Non-pigmented ciliary epithelial cell (primary cell): ENCODE measurements at regions not wholly inside any gene's neighbourhood (a gene's known extent, or its start where the extent isn't known, plus 50 kb on each side); places are given as distances from the start of the nearest gene placed in this dataset.

Experiments
- DNase-seq: peaks from one replicate; pipeline ENCODE4 v3.0.0-alpha.2; 2010; ENCODE audit warnings: low read depth

DNA sequence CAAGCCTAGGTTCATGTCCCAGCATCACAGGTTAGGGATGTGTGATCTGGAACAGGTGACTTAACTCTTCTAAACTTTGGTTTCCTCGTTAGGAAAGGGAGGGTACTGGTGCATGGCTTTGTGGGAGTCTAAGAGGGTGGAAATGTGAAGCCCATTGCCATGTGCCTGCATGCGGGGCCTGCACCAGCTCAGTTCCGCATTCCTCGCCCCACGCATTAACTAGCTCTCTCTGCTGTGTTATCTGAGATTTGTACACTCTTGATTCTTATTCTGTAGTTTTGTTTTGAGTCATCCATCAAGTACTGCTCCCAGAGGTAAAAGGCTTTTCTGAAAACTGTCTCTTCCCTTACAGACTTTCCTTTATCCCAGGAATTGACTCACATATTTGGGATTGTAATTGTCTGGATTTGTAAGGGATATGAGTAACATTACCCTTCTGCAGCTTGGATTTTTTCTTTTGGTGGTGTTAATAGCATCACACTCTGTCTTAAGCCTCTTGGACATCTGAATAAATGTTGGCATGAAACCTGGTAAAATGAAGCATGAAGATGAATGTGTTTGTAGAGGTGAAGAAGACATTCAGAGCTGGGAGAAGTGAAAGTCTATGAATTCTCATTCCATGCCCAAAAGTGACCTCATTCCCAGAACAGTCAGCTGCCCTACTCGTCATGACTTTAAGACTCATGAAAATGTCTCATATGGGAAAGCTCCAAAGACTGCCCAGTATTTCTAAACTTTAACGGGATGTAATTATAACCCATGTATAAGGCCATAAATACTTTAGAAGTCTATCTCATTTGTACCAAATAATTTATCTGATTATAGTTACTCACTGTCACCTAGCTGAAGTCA is 357.3 kb downstream of the FOXA2 start:
- DNase-seq, result no peak

DNA sequence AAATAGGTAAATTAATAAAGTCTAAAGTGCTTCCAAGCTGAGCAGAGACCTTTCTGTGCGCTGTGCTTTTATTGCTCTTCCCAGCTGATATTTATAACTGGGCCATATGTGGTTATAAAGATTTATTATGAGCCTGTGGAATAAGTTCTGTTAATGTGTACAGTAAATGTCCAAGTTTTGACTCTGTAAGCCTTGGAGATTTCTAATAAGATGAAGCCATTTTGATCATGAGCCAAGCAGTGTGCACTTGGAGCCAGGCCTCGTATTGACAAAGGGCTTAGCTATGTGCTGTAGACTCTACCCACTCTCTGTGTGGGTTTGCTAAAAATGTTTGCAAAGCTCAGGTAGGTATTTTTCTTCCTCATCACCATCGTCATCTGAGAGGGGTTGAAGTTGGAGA is 361.1 kb downstream of the FOXA2 start:
- no peak for DNase-seq

DNA sequence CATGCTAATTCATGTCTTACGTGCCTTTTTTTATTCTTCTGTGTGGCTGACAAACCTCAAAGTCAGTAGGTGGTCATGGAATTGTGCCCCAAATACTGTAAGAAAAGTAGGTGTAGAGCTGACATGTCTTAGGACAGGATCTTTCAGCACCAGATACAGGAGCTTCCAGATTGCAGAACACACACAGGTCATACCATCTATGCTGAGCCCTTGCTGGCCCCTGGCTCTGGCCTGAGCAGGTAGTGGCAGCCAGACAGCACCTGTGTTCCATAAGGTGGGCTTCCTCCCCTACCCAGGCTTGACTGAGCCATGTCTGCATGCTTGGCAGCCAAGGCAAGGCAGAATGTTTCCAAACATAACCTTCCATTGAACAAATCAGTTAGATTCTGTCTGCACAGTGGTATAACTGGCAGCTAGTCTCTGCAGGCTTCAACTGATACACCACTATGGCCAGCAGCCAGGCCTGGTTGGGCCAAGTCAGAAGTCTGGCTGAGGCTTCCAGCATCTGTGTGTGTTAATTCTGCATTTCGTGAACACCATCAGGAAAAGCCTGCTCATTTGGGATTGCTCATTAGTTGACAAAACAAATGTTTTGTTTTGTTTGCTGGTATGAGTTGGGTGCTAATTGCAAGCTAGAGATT is 366.5 kb downstream of the FOXA2 start:
- no peak for DNase-seq

DNA sequence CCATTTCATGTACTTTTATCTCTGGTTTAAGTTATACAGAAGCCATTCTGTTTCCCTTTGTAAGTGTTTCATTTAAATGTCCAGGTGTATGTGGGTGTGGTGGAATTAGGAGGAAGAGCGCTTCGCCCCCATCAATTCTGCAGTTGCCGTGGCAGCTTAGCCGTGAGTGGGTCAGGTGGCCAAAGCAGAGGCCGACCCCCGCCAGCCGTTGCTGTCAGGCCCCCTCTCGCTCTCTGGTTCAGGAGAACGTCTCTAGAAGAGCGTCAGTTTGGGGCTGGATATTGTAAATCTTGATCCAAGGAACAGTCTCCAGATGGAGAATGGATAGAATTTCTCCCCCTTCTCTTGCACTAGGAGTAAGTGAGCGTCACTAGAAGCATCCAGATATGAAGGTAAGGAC is 367.4 kb downstream of the FOXA2 start:
- DNase-seq, result no peak

DNA sequence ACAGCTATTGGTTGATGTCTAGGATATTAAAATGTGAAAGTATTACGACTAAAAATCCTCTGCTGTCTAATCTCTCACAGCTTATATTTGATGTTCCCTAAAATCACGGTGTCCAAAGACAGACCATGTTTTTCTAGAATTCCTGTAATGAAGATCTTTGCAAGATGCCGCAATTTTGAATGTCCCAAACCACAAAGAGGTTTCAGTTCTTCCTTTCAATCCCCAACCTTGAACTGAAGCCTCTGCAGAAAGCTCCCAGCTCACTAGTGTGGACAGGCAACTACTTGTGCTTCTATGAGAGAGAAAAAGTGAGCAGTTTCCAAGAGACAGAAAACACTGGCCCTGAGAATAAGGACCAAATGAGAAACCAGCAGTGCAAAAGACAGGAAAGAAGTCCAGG is 370.1 kb downstream of the FOXA2 start:
- no peak for DNase-seq

DNA sequence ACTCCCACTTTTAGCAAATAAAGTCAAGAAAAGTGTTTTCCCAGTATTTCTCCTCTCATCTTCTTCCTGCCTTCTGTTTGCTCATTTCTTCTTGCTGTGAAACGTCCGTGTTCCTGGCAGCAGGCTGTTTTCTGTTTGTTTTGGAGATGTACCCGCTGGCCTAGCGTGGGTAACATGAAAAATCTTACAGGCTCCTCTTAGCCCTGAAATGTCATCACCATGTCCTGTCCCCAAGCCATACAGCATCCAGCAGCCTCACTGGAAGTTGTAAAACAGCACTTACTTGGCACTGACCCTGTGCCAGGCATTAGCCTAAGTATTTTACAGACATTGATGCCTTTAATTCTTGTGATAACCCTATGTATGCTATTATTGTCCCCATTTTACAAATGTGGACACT is 371.1 kb downstream of the FOXA2 start:
- no peak for DNase-seq

DNA sequence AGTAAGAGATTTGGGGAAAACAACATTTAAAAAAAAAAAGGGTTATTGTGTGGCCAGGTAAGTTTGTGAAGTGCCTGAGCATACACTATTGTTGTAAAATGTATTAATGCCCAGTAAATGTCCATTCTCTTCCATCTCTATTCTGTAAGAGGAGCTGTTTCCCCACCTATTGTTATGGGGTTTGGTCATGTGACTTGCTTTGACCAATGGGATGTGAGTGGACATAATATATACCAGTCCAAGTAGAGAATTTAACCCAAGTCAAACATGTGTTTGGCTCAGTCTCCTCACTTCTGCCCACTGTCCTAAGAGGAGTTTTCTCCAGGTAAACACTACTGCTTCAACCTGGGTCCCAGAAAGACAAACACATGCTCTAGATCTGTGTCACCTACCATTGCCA is 377.1 kb downstream of the FOXA2 start:
- no peak for DNase-seq

DNA sequence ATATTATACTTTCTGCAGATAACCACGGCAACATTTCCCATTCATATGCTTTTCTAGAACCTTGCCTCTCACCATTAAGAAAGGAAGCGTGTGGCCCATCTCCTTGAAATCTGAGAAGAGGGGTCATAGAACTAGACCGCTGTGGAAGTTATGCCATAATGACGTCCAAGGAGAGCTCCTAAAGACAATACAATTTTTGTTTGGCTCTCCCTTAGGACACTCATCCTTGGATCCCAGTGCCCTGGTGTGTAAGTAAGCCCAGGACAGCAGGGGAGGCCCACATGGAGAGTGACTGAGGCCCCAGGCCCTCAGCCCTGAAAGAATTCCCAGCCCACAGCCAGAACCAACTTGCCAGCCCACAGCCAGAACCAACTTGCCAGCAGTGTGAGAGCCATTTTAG is 379.6 kb downstream of the FOXA2 start:
- DNase-seq, result no peak

DNA sequence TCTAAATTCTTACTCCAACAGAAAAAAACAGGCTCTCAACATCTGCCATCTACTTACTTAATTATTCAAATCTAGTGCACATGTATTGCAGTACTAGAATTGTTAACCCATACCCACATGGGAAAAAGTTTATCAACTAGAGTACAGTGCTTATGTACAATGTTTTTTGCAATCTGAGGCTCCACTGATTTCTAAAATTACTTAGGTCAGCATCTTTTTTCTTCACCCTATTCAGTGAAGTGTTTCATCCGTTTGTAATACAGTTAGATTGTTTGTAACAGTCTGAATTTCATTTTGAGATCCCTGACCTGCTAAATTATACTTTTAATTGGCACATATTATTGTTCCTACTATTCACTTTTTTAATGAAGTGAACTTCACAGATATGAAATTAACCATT is 402.2 kb downstream of the FOXA2 start:
- DNase-seq, result no peak

DNA sequence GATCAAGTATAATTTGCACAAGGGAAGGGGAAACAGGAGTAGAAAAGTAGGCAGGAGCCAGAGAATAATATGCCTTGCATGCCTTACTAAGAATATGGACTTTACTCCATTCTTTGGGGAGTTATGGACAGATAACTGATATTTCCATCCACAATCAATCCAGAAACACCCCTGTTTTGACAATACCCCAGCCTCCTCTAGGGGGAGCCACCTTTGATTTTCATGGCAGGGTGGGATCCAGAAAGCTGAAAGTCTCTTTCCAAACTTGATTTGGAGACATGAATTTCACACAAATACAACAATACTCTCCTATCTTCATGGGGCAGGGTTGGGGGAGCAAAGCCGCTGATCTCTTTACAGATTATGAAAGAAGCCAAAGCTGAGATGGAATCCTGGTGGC is 404.1 kb downstream of the FOXA2 start:
- DNase-seq, result no peak

DNA sequence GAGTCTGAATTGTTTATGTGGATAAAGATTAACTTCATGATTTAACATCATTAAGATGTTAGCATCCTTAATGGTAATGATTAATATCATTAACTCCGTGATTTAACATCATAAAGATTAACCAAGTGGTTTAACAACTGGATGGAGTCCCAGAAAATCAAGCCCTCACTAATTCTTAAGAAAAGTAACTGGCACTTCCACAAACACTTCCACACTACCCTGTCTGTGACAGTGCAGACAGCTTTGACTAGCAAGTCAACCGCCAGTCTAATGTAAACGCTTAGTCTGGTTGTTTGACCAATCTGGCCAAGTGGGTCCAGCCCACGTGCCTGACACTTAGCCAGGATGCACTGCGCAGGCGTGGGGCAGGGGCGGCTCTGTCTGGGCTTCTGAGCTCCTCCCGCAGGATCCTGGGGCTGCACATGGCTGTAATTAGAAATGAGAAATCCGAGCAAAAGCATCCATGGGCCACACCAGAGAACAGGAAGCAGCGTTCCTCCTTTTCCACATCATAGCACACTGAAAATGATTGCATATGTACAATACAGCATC is 424.2 kb downstream of the FOXA2 start:
- no peak for DNase-seq

DNA sequence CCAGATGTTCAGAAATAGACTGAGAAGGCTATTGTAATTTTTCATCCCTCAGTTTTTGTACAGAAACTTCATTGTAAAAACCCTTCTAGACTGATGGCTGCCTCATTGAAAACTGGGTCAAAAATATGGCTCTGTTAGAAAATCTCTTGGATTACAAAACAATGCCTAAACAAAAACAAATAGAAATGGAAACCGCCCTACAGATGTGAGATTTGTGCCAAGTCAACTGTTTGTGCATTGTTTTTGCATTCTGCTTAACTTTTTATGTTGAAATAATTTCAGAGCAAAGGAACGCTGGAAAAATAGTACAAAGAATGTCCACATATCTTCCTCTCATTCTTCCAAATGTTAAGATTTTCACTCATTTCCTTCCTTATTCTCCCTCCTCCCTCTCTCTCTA is 425.1 kb downstream of the FOXA2 start:
- DNase-seq, result no peak

DNA sequence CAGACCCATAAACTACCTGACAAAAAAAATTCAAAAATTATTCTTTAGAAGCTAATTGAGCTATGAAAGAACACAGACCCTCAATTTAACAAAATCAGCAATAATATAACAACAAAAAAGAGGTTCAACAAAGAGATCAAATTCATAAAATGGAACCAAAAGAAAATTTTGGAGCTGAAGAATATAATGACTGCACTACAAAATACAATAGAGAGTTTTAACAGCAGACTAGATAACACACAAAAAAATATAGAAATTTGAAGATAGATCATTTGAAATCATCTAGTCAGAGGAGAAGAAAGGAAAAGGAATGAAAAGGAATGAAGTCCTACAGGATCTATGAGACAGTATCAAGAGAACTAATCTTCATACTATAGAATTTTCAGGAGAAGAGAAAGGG is 422.1 kb downstream of the PAX1 start:
- DNase-seq, result no peak

DNA sequence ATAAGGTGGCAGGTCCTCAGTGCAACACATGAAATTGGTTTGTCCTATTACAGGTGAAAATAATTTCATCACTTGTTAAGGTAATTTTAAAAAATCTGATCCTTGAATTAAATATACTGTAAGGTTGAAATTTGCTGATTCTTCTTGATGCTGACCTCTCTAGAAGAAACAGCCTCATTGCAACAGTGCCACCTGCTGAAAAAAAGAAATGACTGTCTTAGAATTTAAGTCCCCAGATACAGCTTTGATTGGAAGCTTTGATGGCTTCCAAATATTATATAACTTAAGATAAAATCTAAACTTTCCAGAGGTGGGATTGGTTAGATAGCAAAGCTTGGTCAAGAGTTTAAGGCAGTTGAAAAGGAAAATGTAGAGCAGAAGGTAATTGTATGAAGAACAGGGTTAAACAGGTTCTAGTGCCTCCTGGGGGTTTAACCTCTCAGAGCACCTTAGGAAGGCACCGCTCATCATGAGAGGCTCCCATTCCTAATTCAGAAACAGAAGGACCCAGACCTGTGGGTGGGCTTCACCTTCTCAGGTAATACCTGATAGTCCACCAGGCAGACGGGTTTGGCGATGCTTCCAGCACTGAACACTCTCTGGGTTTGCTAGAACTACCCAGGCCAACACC is 401.0 kb downstream of the PAX1 start:
- DNase-seq, result no peak

DNA sequence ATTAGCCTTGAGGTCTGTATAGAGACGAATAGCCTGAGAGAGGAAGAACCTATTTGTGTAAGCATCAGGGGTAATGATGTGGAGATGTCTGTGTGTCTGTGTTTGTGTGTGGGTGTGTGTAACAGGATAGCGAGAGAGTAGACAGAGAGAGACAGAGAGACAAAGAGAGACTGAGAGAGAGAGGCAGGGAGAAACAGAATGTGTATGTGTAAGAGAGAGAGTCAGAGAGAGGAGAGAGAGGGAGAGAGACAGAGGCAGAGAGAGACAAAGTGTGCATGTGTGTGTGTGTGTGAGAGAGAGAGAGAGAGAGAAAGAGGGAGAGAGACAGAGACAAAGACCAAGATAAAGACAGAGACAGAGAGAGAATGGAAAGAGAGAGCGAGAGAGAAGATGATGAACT is 396.1 kb downstream of the PAX1 start:
- DNase-seq, result no peak

DNA sequence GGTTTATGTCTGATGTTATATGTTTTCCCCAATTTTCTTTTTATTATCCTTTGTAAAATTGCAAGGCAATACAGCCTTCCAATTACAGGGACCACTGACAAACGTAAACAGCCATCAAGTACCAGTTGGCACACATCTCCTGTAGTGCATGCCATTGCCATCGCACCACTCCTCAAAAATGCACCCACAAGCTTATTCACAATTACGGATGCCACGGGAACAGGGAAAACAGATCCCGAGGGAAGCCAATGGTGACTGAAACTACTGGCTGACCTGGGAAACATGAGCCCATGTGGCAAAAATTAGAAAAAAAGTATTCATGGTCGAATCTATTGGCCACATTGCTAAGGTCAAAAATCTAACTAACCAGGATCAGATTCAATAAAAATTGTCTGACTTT is 395.2 kb downstream of the PAX1 start:
- no peak for DNase-seq

DNA sequence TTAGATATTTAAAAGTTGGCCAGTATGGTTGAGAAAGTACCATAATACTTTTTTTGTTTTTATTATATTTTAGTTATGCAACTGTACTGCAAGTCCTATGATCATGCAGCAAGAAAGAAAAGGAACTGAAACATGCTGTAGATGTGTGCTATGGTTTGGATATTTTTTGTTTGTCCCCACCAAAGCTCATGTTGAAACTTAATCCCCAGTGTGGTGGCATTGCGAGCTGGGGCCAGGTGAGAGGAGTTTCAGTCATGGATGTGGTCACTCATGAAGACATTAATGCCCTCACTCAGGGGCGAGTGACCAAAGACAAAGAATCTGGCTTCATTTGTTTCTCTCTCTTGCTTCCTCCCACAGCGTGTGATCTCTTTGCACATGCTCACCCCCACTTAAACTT is 393.9 kb downstream of the PAX1 start:
- DNase-seq, result no peak

DNA sequence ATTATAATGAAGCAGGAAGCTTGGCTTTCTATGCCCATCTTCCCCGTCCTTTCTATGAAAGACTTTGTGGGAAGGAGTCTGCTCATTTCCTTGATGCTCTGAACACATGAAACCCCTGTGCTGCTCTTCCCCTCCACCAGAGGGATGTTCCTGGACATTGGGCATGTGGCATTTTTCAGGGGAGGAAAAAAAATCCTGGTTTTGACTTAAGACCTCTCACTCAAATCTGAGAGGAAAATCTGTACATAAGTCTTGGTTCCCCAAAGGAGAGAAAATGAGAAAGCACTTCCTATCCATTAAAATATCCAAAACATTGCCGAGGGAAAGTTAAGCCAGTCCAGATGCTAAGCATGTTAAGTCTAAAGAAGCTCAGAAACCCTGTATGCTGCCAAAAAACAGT is 393.0 kb downstream of the PAX1 start:
- no peak for DNase-seq

DNA sequence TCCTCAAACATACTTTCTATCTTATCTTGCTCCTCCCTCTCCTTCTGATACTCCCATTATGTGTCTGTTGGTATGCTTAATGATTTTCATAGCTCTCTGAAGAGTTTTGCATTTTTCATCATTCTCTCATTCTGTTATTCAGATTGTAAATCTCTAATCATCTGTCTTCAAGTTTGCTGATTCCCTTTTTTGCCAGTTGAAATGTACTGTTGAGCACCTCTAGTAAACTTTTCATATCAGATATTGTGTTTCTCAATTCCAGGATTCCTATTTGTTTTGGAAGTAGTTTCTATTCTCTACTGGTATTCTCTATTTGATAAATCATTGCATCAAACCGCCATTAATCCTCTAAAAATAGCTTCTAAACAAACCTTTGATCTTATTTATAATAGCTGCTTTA is 387.7 kb downstream of the PAX1 start:
- DNase-seq, result no peak

DNA sequence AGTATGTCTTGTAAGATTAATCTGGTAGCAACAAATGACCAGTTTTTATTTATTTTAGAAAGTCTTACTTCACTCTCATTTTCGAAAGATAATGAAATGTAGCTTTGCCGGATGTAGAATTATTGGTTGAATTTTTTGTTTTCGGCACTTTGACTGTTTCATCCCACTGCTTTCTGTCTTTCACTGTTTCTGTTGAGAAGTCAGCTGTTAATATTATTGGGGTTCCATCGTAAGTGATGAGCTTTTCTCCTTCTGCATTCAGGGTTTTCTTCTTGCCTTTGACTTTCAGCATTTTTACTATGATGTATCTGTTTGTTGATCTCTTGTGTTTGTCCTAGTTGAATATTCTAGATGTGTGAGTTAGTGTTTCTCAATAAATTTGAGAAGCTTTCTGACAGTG is 383.4 kb downstream of the PAX1 start:
- no peak for DNase-seq

DNA sequence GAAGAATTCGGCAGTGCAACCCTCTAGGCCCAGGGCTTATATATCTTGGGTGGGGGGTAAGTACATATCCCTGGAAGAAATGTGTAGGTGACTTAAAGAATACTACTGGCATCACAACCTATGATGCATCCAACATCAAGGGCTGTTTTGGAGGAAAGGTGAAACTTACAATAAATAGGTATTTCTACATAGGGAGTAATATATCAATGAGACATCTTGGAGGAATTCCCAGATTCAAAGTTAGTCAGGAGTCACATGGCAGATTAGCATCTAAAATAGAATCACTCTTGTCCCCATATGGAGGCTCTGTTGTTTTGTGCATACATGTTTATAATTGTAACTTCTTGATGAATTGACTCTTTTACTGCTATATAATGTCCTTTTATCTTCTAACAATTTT is 375.5 kb downstream of the PAX1 start:
- DNase-seq, result no peak

DNA sequence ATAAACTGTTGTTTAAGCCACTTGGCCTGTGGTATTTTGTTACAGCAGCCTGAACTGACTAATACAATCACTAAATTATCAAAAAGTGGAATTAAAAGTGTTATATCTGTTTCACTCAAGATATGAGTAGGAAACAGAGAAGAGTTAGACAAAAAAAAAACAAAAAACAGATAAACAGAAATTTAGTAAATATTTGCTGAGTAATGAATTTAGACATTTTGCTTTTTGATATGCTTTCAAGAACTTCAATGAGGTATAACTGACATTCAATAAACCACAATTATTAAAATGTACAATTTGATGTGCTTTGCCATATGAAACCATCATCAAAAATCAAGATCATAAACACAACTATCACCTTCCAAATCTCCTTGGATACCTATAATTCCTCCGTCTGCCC is 369.2 kb downstream of the PAX1 start:
- no peak for DNase-seq

DNA sequence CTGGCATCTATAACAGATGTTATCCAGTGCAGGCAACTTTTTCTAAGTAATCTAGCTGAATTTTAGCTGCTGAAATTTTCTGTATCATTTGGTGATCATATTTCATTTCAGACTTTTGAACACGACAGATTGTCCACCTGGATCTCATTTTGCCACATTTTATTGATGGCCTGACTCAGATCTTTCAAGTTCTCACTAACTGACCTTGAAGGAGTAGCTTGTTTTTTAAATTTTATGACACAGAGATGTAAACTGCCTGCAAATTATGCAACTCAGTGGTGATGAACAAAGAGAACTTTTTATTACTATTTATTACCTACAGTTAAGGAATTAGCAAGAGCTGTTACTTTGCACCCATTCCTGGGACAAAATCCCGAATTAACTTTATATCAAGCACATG is 366.4 kb downstream of the PAX1 start:
- no peak for DNase-seq
